OCI-LY3 (cell line): ENCODE measurements at regions not wholly inside any gene's neighbourhood (a gene's known extent, or its start where the extent isn't known, plus 50 kb on each side); places are given as distances from the start of the nearest gene placed in this dataset.

Experiments used
- H2AFZ ChIP-seq: fragments of 200-600, 300-600 bp; shearing (Covaris generic); 2 replicates; pipeline ENCODE4 v1.6.0; 2014; ENCODE audit warnings: antibody characterized with exemption, low read depth, low read length
- H3K27ac ChIP-seq: fragments of 200-600, 300-600 bp; sonication (generic); 2 replicates; pipeline ENCODE4 v1.5.1; 2014; ENCODE audit warnings: mild to moderate bottlenecking, low read length, moderate library complexity, mixed read lengths
- H3K27me3 ChIP-seq: fragments of 200-600, 300-600 bp; sonication (generic); 2 replicates; pipeline ENCODE4 v1.6.1; 2014; ENCODE audit warnings: low read depth, low read length, mixed read lengths
- H3K36me3 ChIP-seq: fragments of 200-600, 300-600 bp; sonication (generic); replicated peaks from 2 replicates; pipeline ENCODE3; 2014; ENCODE audit warnings: low read depth, low read length, mixed read lengths
- H3K4me1 ChIP-seq: fragments of 300-600, 200-600 bp; sonication (generic); 2 replicates; pipeline ENCODE4 v1.6.1; 2014; ENCODE audit warnings: low read length, mixed read lengths
- H3K4me2 ChIP-seq: fragments of 200-600, 300-600 bp; sonication (generic); 2 replicates; pipeline ENCODE4 v1.6.1; 2014; ENCODE audit warnings: low read length, mixed read lengths
- H3K4me3 ChIP-seq: fragments of 300-600, 200-600 bp; sonication (generic); 2 replicates; pipeline ENCODE4 v1.5.1; 2014; ENCODE audit warnings: antibody characterized with exemption, mild to moderate bottlenecking, low read length, moderate library complexity
- H3K79me2 ChIP-seq: fragments of 300-600, 200-600 bp; shearing (Covaris generic); 2 replicates; pipeline ENCODE4 v1.6.1; 2014; ENCODE audit warnings: mild to moderate bottlenecking, low read length, mixed read lengths
- H3K9ac ChIP-seq: fragments of 300-600, 200-600 bp; shearing (Covaris generic); 2 replicates; pipeline ENCODE4 v1.6.0; 2014; ENCODE audit warnings: mild to moderate bottlenecking, low read length, moderate library complexity
- H3K9me3 ChIP-seq: fragments of 200-600, 300-600 bp; shearing (Covaris generic); 2 replicates; pipeline ENCODE4 v1.6.1; 2014; ENCODE audit warnings: low read length, mixed read lengths; ENCODE audit not compliant: insufficient read depth
- H4K20me1 ChIP-seq: fragments of 200-600, 300-600 bp; sonication (generic); 2 replicates; pipeline ENCODE4 v1.6.1; 2016; ENCODE audit warnings: low read length, mixed read lengths; ENCODE audit not compliant: insufficient read depth
- CTCF ChIP-seq: fragments of 200-600, 300-600 bp; sonication (generic); IDR thresholded peaks from 2 replicates; pipeline ENCODE4 v1.5.1; 2014; ENCODE audit warnings: antibody characterized with exemption, low read length, low read depth
- EZH2phosphoT487 ChIP-seq: fragments of 200-600 bp; shearing (Covaris generic); IDR thresholded peaks from 2 replicates; pipeline ENCODE4 v1.6.1; 2018; ENCODE audit warnings: antibody characterized with exemption, mixed run types, low read depth

- Histone ChIP-seq H3K79me2 (no peaks in the 10 kb centered on the region), H3K36me3 (no peaks in the 10 kb centered on the region), H3K27ac (no peak overlapping the region), H4K20me1 (no peaks in the 10 kb centered on the region), H3K27me3 (no peaks in the 10 kb centered on the region), H3K4me3 (no peak overlapping the region), H3K4me1 (no peaks in the 10 kb centered on the region), H2AFZ (no peak overlapping the region), H3K9me3 (no peaks in the 10 kb centered on the region), H3K4me2 (0 out of 2 replicates have a peak overlapping the region, but pooled peaks have one; percentile 12), H3K9ac (no peak overlapping the region)
- TF ChIP-seq EZH2phosphoT487 (no peak), CTCF (no peak)
These were observed 305.2 kb upstream of the PRKCQ start for GRCh38 chr10:6885284-6885683.

GRCh38 chr10:6881987-6882386 lies 301.9 kb upstream of the PRKCQ start:
- Histone ChIP-seq H3K4me3 (no peak overlapping the region), H3K79me2 (no peaks in the 10 kb centered on the region), H3K27me3 (no peaks in the 10 kb centered on the region), H2AFZ (no peak overlapping the region), H3K9ac (no peak overlapping the region), H4K20me1 (no peaks in the 10 kb centered on the region), H3K9me3 (no peaks in the 10 kb centered on the region), H3K4me1 (no peaks in the 10 kb centered on the region), H3K36me3 (no peaks in the 10 kb centered on the region), H3K27ac (no peak overlapping the region), H3K4me2 (no peak overlapping the region)
- TF ChIP-seq CTCF, result no peak
- TF ChIP-seq EZH2phosphoT487, result no peak

- 0 out of 2 replicates have a peak, but pooled peaks cover 3% of the 10 kb centered on the region for H3K27me3 ChIP-seq
- H3K4me3 ChIP-seq, result no peak overlapping the region
- H3K4me2 ChIP-seq, result no peak overlapping the region
- no peak overlapping the region for H2AFZ ChIP-seq
- TF ChIP-seq EZH2phosphoT487 (no peak), CTCF (no peak)
- H3K4me1 ChIP-seq, result no peaks in the 10 kb centered on the region
- no peak overlapping the region for H3K9ac ChIP-seq
- H3K36me3 ChIP-seq, result no peaks in the 10 kb centered on the region
- no peaks in the 10 kb centered on the region for H4K20me1 ChIP-seq
- H3K79me2 ChIP-seq, result no peaks in the 10 kb centered on the region
- H3K27ac ChIP-seq, result no peak overlapping the region
- no peaks in the 10 kb centered on the region for H3K9me3 ChIP-seq
These were observed 297.8 kb upstream of the PRKCQ start for GRCh38 chr10:6877722-6878392.

GRCh38 chr10:6877336-6877721 lies 297.3 kb upstream of the PRKCQ start:
- Histone ChIP-seq H4K20me1 (no peaks in the 10 kb centered on the region), H3K9me3 (no peaks in the 10 kb centered on the region), H3K4me2 (no peak overlapping the region), H3K9ac (no peak overlapping the region), H3K27me3 (0 out of 2 replicates have a peak, but pooled peaks cover 3% of the 10 kb centered on the region), H3K27ac (no peak overlapping the region), H3K4me3 (no peak overlapping the region), H3K79me2 (no peaks in the 10 kb centered on the region), H3K4me1 (no peaks in the 10 kb centered on the region), H3K36me3 (no peaks in the 10 kb centered on the region), H2AFZ (no peak overlapping the region)
- no peak for TF ChIP-seq CTCF
- TF ChIP-seq EZH2phosphoT487, result no peak
